K562 (cell line): ENCODE measurements at regions not wholly inside any gene's neighbourhood (a gene's known extent, or its start where the extent isn't known, plus 50 kb on each side); places are given as distances from the start of the nearest gene placed in this dataset.

Source experiments
- ADNP ChIP-seq: fragments of 200-800 bp; sonication (Bioruptor generic); IDR thresholded peaks from 2 replicates; pipeline ENCODE4 v1.6.1; 2016; ENCODE audit warnings: missing genetic modification characterization, missing compliant biosample characterization
- EHMT2 ChIP-seq: fragments of 450-650 bp; IDR thresholded peaks from 2 replicates; pipeline ENCODE4 v1.6.1; 2018; ENCODE audit warnings: antibody characterized with exemption
- ELF1 ChIP-seq: fragments of 200-800 bp; sonication (Bioruptor generic); IDR thresholded peaks from 2 replicates; pipeline ENCODE4 v1.6.1; 2016; ENCODE audit warnings: missing genetic modification characterization, missing compliant biosample characterization
- MAFG ChIP-seq: fragments of 450-650 bp; conservative IDR thresholded peaks from 2 replicates; pipeline ENCODE4 v1.6.1; 2016; ENCODE audit warnings: missing genetic modification characterization, missing compliant biosample characterization
- NR2F6 ChIP-seq: fragments of 450-650 bp; formaldehyde crosslinking; IDR thresholded peaks from 2 replicates; pipeline ENCODE4 v1.4.0; 2020; ENCODE audit warnings: mild to moderate bottlenecking
- OTX1 ChIP-seq: fragments of 450-650 bp; formaldehyde crosslinking; IDR thresholded peaks from 2 replicates; pipeline ENCODE4 v1.4.0; 2022; ENCODE audit warnings: mild to moderate bottlenecking
- PCBP1 ChIP-seq: fragments of 200-400 bp; formaldehyde crosslinking; IDR thresholded peaks from 2 replicates; pipeline ENCODE4 v1.6.1; 2018; ENCODE audit warnings: mild to moderate bottlenecking, low read depth, low read length; ENCODE audit not compliant: poor library complexity, severe bottlenecking
- PHF21A ChIP-seq: fragments of 450-650 bp; IDR thresholded peaks from 2 replicates; pipeline ENCODE4 v1.6.1; 2017; ENCODE audit warnings: low read depth, borderline replicate concordance
- PTBP1 ChIP-seq: fragments of 200-400 bp; formaldehyde crosslinking; IDR thresholded peaks from 2 replicates; pipeline ENCODE4 v1.6.1; 2017; ENCODE audit warnings: low read depth, low read length
- PTTG1 ChIP-seq: fragments of 450-650 bp; IDR thresholded peaks from 2 replicates; pipeline ENCODE4 v1.6.1; 2016; ENCODE audit warnings: low read depth, mild to moderate bottlenecking, missing genetic modification characterization, missing compliant biosample characterization
- RNF2 ChIP-seq: sonication (generic); IDR thresholded peaks from 2 replicates; pipeline ENCODE4 v1.6.1; 2016
- STAT5B ChIP-seq: fragments of 250-450 bp; sonication (Bioruptor Pico); IDR thresholded peaks from 2 replicates; pipeline ENCODE4 v1.8.0; 2021; ENCODE audit warnings: mild to moderate bottlenecking, inconsistent platforms
- TAF15 ChIP-seq: fragments of 200-400 bp; formaldehyde crosslinking; IDR thresholded peaks from 2 replicates; pipeline ENCODE4 v1.6.1; 2017; ENCODE audit warnings: mild to moderate bottlenecking, low read depth, low read length, moderate library complexity
- TSC22D4 ChIP-seq: fragments of 450-650 bp; IDR thresholded peaks from 2 replicates; pipeline ENCODE4 v1.6.1; 2016; ENCODE audit warnings: missing genetic modification characterization, missing biosample characterization, control low read depth
- ZNF174 ChIP-seq: fragments of 250-450 bp; sonication (Bioruptor Pico); IDR thresholded peaks from 2 replicates; pipeline ENCODE4 v1.4.0; 2020; ENCODE audit warnings: mild to moderate bottlenecking
- ZNF41 ChIP-seq: fragments of 250-450 bp; sonication (Bioruptor Pico); conservative IDR thresholded peaks from 2 replicates; pipeline ENCODE4 v1.4.0; 2020; ENCODE audit warnings: mild to moderate bottlenecking
- ZNF583 ChIP-seq: fragments of 250-450 bp; sonication (Bioruptor Pico); IDR thresholded peaks from 2 replicates; pipeline ENCODE4 v1.4.0; 2020
- TF ChIP-seq, protein P1 (sequence below), 2 experiments: fragments of 450-650 bp; conservative IDR thresholded peaks; 2 replicates each; pipeline ENCODE4 v1.6.1; 2017; ENCODE audit warnings: mild to moderate bottlenecking in 2 of 2, moderate library complexity in 2 of 2
- TF ChIP-seq, protein P2 (sequence below): fragments of 250-450 bp; sonication (Bioruptor Pico); IDR thresholded peaks from 2 replicates; pipeline ENCODE4 v1.4.0; 2020
- TF ChIP-seq, protein P3 (sequence below), 2 experiments: fragments of 150-350 bp in 1 of 2; IDR thresholded peaks; 2 replicates each; pipeline ENCODE4 v1.6.1; 2012 to 2016; ENCODE audit warnings: low read depth in 2 of 2, low read length in 2 of 2, mild to moderate bottlenecking in 1 of 2, moderate library complexity in 1 of 2

DNA sequence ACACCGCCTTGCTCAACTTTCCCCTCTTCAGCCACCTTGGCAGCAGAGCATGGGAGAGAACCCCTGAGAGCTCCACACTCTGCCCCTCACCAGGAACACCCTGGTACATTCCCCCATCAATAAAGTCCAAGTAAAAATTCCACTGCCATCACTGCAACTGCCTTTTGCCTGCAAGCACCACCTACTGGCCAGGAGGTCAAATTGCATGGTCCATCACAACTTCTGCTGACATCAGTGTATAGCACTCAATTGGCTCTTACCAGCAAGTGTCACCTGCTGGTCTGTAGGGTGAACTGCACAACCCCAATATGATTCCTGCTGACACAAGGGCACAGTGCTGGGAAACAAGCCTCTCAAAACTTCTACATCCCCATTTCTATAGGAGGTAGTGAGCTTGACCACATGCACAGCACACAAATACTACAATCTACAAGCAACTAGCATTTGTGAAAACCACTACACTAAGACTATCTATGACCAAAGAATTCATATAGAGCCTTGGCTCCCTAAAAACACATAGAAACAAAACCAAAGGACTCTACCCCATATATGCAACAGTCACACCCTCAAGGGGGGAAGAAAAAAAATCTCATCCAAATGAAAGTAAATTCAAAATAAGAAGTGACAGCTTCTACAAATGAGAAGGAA lies 69.2 kb downstream of the FASLG start (continued):
- TF ChIP-seq, protein P1, sequence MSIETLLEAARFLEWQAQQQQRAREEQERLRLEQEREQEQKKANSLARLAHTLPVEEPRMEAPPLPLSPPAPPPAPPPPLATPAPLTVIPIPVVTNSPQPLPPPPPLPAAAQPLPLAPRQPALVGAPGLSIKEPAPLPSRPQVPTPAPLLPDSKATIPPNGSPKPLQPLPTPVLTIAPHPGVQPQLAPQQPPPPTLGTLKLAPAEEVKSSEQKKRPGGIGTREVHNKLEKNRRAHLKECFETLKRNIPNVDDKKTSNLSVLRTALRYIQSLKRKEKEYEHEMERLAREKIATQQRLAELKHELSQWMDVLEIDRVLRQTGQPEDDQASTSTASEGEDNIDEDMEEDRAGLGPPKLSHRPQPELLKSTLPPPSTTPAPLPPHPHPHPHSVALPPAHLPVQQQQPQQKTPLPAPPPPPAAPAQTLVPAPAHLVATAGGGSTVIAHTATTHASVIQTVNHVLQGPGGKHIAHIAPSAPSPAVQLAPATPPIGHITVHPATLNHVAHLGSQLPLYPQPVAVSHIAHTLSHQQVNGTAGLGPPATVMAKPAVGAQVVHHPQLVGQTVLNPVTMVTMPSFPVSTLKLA (conservative IDR thresholded peaks at IDR 0.05): no peak
- TF ChIP-seq ADNP (tag): no peak
- TF ChIP-seq ZNF174: no peak
- TF ChIP-seq TSC22D4 (tag): no peak
- TF ChIP-seq PTTG1: no peak
- TF ChIP-seq ZNF583 (CRISPR knock-in tag): no peak
- no peak for TF ChIP-seq ZNF41 (CRISPR knock-in tag)
- no peak for TF ChIP-seq PHF21A
- TF ChIP-seq, protein P2, sequence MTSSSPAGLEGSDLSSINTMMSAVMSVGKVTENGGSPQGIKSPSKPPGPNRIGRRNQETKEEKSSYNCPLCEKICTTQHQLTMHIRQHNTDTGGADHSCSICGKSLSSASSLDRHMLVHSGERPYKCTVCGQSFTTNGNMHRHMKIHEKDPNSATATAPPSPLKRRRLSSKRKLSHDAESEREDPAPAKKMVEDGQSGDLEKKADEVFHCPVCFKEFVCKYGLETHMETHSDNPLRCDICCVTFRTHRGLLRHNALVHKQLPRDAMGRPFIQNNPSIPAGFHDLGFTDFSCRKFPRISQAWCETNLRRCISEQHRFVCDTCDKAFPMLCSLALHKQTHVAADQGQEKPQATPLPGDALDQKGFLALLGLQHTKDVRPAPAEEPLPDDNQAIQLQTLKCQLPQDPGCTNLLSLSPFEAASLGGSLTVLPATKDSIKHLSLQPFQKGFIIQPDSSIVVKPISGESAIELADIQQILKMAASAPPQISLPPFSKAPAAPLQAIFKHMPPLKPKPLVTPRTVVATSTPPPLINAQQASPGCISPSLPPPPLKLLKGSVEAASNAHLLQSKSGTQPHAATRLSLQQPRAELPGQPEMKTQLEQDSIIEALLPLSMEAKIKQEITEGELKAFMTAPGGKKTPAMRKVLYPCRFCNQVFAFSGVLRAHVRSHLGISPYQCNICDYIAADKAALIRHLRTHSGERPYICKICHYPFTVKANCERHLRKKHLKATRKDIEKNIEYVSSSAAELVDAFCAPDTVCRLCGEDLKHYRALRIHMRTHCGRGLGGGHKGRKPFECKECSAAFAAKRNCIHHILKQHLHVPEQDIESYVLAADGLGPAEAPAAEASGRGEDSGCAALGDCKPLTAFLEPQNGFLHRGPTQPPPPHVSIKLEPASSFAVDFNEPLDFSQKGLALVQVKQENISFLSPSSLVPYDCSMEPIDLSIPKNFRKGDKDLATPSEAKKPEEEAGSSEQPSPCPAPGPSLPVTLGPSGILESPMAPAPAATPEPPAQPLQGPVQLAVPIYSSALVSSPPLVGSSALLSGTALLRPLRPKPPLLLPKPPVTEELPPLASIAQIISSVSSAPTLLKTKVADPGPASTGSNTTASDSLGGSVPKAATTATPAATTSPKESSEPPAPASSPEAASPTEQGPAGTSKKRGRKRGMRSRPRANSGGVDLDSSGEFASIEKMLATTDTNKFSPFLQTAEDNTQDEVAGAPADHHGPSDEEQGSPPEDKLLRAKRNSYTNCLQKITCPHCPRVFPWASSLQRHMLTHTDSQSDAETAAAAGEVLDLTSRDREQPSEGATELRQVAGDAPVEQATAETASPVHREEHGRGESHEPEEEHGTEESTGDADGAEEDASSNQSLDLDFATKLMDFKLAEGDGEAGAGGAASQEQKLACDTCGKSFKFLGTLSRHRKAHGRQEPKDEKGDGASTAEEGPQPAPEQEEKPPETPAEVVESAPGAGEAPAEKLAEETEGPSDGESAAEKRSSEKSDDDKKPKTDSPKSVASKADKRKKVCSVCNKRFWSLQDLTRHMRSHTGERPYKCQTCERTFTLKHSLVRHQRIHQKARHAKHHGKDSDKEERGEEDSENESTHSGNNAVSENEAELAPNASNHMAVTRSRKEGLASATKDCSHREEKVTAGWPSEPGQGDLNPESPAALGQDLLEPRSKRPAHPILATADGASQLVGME (CRISPR knock-in tag): no peak
- TF ChIP-seq TAF15: no peak
- TF ChIP-seq, protein P3, sequence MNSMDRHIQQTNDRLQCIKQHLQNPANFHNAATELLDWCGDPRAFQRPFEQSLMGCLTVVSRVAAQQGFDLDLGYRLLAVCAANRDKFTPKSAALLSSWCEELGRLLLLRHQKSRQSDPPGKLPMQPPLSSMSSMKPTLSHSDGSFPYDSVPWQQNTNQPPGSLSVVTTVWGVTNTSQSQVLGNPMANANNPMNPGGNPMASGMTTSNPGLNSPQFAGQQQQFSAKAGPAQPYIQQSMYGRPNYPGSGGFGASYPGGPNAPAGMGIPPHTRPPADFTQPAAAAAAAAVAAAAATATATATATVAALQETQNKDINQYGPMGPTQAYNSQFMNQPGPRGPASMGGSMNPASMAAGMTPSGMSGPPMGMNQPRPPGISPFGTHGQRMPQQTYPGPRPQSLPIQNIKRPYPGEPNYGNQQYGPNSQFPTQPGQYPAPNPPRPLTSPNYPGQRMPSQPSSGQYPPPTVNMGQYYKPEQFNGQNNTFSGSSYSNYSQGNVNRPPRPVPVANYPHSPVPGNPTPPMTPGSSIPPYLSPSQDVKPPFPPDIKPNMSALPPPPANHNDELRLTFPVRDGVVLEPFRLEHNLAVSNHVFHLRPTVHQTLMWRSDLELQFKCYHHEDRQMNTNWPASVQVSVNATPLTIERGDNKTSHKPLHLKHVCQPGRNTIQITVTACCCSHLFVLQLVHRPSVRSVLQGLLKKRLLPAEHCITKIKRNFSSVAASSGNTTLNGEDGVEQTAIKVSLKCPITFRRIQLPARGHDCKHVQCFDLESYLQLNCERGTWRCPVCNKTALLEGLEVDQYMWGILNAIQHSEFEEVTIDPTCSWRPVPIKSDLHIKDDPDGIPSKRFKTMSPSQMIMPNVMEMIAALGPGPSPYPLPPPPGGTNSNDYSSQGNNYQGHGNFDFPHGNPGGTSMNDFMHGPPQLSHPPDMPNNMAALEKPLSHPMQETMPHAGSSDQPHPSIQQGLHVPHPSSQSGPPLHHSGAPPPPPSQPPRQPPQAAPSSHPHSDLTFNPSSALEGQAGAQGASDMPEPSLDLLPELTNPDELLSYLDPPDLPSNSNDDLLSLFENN (IDR thresholded peaks at IDR 0.05; ENCODE audit: low read depth in 2 of 2, low read length in 2 of 2): no peak
- TF ChIP-seq ELF1 (tag): no peak
- TF ChIP-seq EHMT2: peak; percentile 62
- TF ChIP-seq RNF2: no peak
- TF ChIP-seq OTX1 (CRISPR knock-in tag): no peak
- 0 out of 2 replicates have a peak, but pooled peaks have one; percentile 44 for TF ChIP-seq MAFG (tag)
- no peak for TF ChIP-seq PTBP1
- TF ChIP-seq STAT5B: no peak
- TF ChIP-seq NR2F6 (CRISPR knock-in tag): no peak
- TF ChIP-seq PCBP1: no peak
